ENCODE measurements at regions not wholly inside any gene's neighbourhood (a gene's known extent, or its start where the extent isn't known, plus 50 kb on each side); places are given as distances from the start of the nearest gene placed in this dataset.

GRCh38 chr16:72597938-72598337 is 426.0 kb upstream of the PMFBP1 start:
- FAIRE-seq (no peak), ATAC-seq (no peak), DNase-seq (ENCODE audit: extremely low read depth in 1 of 4, low spot score in 3 of 4) (no peak)
- H3K27me3 ChIP-seq (ENCODE audit: control insufficient read depth in 2 of 2, insufficient read depth in 2 of 2, low read length in 2 of 2) = no peaks in the 10 kb centered on the region
- WGBS (ENCODE audit: insufficient coverage, low coverage, missing lambda C conversion rate) = 65% methylated on average over 3 of the region's 3 CpGs
- H3K9me1 ChIP-seq (ENCODE audit: control insufficient read depth, insufficient read depth, low read length) = no peaks in the 10 kb centered on the region
- no peaks in the 10 kb centered on the region for H3K4me1 ChIP-seq (replicated peaks in 1 of 2; ENCODE audit: control insufficient read depth in 2 of 2, insufficient read depth in 2 of 2, low read length in 2 of 2)
- no peak overlapping the region for H3K4me2 ChIP-seq (ENCODE audit: insufficient read depth, low read length)
- 0 out of 2 replicates have a peak, but pooled peaks cover 3% of the 10 kb centered on the region for H4K20me1 ChIP-seq (replicated peaks; ENCODE audit: control insufficient read depth, insufficient read depth, low read length)
- POLR2A ChIA-PET = no interaction called here
- no peak overlapping the region for H3K9ac ChIP-seq (ENCODE audit: insufficient read depth in 1 of 2, low read depth in 2 of 2, low read length in 2 of 2)
- H3K27ac ChIP-seq (ENCODE audit: extremely low read depth, low read depth, low read length) = no peak overlapping the region
- in situ Hi-C loops (cut with MboI) (no loop called here), intact Hi-C loops (cut with micrococcal nuclease) (no loop called here)
- no peaks in the 10 kb centered on the region for H3K9me3 ChIP-seq (replicated peaks; ENCODE audit: control insufficient read depth, insufficient read depth, low read depth, low read length)
- BruUV-seq (replicated peaks) = no TSS peak
- CTCF ChIA-PET (ENCODE audit: low intra/inter-chr PET ratio) = no interaction called here
- no peak overlapping the region for H3K4me3 ChIP-seq
- H3K36me3 ChIP-seq (ENCODE audit: control insufficient read depth, insufficient read depth, low read length) = no peaks in the 10 kb centered on the region
- no peaks in the 10 kb centered on the region for H3K79me2 ChIP-seq (ENCODE audit: control insufficient read depth, insufficient read depth, low read length)
- H2AFZ ChIP-seq (ENCODE audit: low read depth, low read length) = no peak overlapping the region
- TF ChIP-seq EWSR1 (IDR thresholded peaks at IDR 0.05; ENCODE audit: borderline replicate concordance, low read depth, partially characterized antibody) (no peak), ZNF449 (CRISPR knock-in tag; IDR thresholded peaks at IDR 0.05) (no peak), XRCC4 (IDR thresholded peaks at IDR 0.05; ENCODE audit: extremely low read depth, insufficient read depth, insufficient read length) (no peak), SMAD1 (IDR thresholded peaks at IDR 0.05; ENCODE audit: low read depth, low read length, partially characterized antibody) (no peak), ZNF277 (CRISPR knock-in tag; IDR thresholded peaks at IDR 0.05; ENCODE audit: borderline replicate concordance) (no peak), MEF2A (IDR thresholded peaks at IDR 0.05; ENCODE audit: control insufficient read depth, low read depth, low read length) (no peak), TAL1 (IDR thresholded peaks at IDR 0.05) (no peak), SREBF2 (CRISPR knock-in tag; IDR thresholded peaks at IDR 0.05) (no peak), STAT5B (CRISPR knock-in tag; IDR thresholded peaks at IDR 0.05) (no peak), FIP1L1 (IDR thresholded peaks at IDR 0.05; ENCODE audit: low read depth, low read length, poor library complexity, severe bottlenecking) (no peak), ZNF253 (CRISPR knock-in tag; conservative IDR thresholded peaks at IDR 0.05) (no peak), HSF4 (CRISPR knock-in tag; IDR thresholded peaks at IDR 0.05; ENCODE audit: borderline replicate concordance) (no peak), ATF7 (IDR thresholded peaks at IDR 0.05) (no peak)
- TF ChIP-seq, protein P1, sequence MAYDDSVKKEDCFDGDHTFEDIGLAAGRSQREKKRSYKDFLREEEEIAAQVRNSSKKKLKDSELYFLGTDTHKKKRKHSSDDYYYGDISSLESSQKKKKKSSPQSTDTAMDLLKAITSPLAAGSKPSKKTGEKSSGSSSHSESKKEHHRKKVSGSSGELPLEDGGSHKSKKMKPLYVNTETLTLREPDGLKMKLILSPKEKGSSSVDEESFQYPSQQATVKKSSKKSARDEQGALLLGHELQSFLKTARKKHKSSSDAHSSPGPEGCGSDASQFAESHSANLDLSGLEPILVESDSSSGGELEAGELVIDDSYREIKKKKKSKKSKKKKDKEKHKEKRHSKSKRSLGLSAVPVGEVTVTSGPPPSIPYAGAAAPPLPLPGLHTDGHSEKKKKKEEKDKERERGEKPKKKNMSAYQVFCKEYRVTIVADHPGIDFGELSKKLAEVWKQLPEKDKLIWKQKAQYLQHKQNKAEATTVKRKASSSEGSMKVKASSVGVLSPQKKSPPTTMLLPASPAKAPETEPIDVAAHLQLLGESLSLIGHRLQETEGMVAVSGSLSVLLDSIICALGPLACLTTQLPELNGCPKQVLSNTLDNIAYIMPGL (CRISPR knock-in tag; IDR thresholded peaks at IDR 0.05) = no peak
- TF ChIP-seq, protein P2, sequence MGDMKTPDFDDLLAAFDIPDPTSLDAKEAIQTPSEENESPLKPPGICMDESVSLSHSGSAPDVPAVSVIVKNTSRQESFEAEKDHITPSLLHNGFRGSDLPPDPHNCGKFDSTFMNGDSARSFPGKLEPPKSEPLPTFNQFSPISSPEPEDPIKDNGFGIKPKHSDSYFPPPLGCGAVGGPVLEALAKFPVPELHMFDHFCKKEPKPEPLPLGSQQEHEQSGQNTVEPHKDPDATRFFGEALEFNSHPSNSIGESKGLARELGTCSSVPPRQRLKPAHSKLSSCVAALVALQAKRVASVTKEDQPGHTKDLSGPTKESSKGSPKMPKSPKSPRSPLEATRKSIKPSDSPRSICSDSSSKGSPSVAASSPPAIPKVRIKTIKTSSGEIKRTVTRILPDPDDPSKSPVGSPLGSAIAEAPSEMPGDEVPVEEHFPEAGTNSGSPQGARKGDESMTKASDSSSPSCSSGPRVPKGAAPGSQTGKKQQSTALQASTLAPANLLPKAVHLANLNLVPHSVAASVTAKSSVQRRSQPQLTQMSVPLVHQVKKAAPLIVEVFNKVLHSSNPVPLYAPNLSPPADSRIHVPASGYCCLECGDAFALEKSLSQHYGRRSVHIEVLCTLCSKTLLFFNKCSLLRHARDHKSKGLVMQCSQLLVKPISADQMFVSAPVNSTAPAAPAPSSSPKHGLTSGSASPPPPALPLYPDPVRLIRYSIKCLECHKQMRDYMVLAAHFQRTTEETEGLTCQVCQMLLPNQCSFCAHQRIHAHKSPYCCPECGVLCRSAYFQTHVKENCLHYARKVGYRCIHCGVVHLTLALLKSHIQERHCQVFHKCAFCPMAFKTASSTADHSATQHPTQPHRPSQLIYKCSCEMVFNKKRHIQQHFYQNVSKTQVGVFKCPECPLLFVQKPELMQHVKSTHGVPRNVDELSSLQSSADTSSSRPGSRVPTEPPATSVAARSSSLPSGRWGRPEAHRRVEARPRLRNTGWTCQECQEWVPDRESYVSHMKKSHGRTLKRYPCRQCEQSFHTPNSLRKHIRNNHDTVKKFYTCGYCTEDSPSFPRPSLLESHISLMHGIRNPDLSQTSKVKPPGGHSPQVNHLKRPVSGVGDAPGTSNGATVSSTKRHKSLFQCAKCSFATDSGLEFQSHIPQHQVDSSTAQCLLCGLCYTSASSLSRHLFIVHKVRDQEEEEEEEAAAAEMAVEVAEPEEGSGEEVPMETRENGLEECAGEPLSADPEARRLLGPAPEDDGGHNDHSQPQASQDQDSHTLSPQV (IDR thresholded peaks at IDR 0.05) = no peak

Measured in K562 (cell line).